ENCODE measurements at regions not wholly inside any gene's neighbourhood (a gene's known extent, or its start where the extent isn't known, plus 50 kb on each side); places are given as distances from the start of the nearest gene placed in this dataset.
A peak's percentile ranks its signal among the peaks of the same experiment; 100 is the strongest.

GRCh38 chr5:5828619-5829018 is 406.1 kb downstream of the ICE1 start:
- no peak for ATAC-seq
- no peak overlapping the region for H3K4me3 ChIP-seq (ENCODE audit: low read length)
- intact Hi-C loops (cut with micrococcal nuclease) = no loop called here

GRCh38 chr5:5826911-5827310 is 404.4 kb downstream of the ICE1 start:
- H3K9me2 ChIP-seq (replicated peaks; ENCODE audit: low read length) = 0 out of 2 replicates have a peak, but pooled peaks cover 3% of the 10 kb centered on the region
- peak; percentile 72 for DNase-seq

More at GRCh38 chr5:5828619-5829018, 406.1 kb downstream of the ICE1 start:
- Histone ChIP-seq H3K79me2 (ENCODE audit: low read length) (no peaks in the 10 kb centered on the region), H3K9ac (ENCODE audit: low read length) (no peak overlapping the region), H4K20me1 (ENCODE audit: low read length) (no peaks in the 10 kb centered on the region), H3K9me3 (ENCODE audit: low read length) (no peaks in the 10 kb centered on the region), H2AFZ (ENCODE audit: low read length) (no peak overlapping the region), H3K4me2 (ENCODE audit: low read length) (no peak overlapping the region), H3K27ac (ENCODE audit: low read length) (no peak overlapping the region), H3K9me2 (replicated peaks; ENCODE audit: low read length) (no peaks in the 10 kb centered on the region), H3K4me1 (ENCODE audit: insufficient read depth, low read length) (peaks cover 7% of the 10 kb centered on the region), H3K27me3 (ENCODE audit: low read length) (peaks cover 83% of the 10 kb centered on the region), H3K36me3 (ENCODE audit: low read depth, low read length) (no peaks in the 10 kb centered on the region), H3F3A (ENCODE audit: low read length, unreplicated experiment) (no peaks in the 10 kb centered on the region)
- ChIA-PET POLR2A (ENCODE audit: unreplicated experiment) (no interaction called here), CTCF (no interaction called here)
- TF ChIP-seq EZH2 (IDR thresholded peaks at IDR 0.05; ENCODE audit: low read length, unreplicated experiment) = no peak
- TF ChIP-seq CTCF (conservative IDR thresholded peaks at IDR 0.05; ENCODE audit: low read depth, low read length) = no peak
- TF ChIP-seq EZH2phosphoT487 (IDR thresholded peaks at IDR 0.05; ENCODE audit: borderline replicate concordance, low read length) = no peak
- no TSS peak for BruUV-seq (replicated peaks)
- no peak for DNase-seq

More at GRCh38 chr5:5826911-5827310, 404.4 kb downstream of the ICE1 start:
- Histone ChIP-seq H2AFZ (ENCODE audit: low read length) (0 out of 2 replicates have a peak overlapping the region, but pooled peaks have one; percentile 2), H3K27me3 (ENCODE audit: low read length) (peaks cover 81% of the 10 kb centered on the region), H3K4me3 (ENCODE audit: low read length) (no peak overlapping the region), H3F3A (ENCODE audit: low read length, unreplicated experiment) (no peaks in the 10 kb centered on the region), H3K27ac (ENCODE audit: low read length) (no peak overlapping the region), H3K9ac (ENCODE audit: low read length) (no peak overlapping the region), H3K36me3 (ENCODE audit: low read depth, low read length) (no peaks in the 10 kb centered on the region), H3K4me1 (ENCODE audit: insufficient read depth, low read length) (peaks cover 7% of the 10 kb centered on the region), H3K4me2 (ENCODE audit: low read length) (peak overlapping the region; percentile 25), H4K20me1 (ENCODE audit: low read length) (no peaks in the 10 kb centered on the region), H3K79me2 (ENCODE audit: low read length) (no peaks in the 10 kb centered on the region), H3K9me3 (ENCODE audit: low read length) (no peaks in the 10 kb centered on the region)
- BruUV-seq (replicated peaks) = no TSS peak
- POLR2A ChIA-PET (ENCODE audit: unreplicated experiment) = no interaction called here
- intact Hi-C loops (cut with micrococcal nuclease) = no loop called here
- ATAC-seq = no peak
- CTCF ChIA-PET = no interaction called here
- no peak for TF ChIP-seq CTCF (conservative IDR thresholded peaks at IDR 0.05; ENCODE audit: low read depth, low read length)
- TF ChIP-seq EZH2 (IDR thresholded peaks at IDR 0.05; ENCODE audit: low read length, unreplicated experiment) = no peak
- no peak for TF ChIP-seq EZH2phosphoT487 (IDR thresholded peaks at IDR 0.05; ENCODE audit: borderline replicate concordance, low read length)

Measured in PC-3 (cell line).